GM19043 (cell line): ENCODE measurements at regions not wholly inside any gene's neighbourhood (a gene's known extent, or its start where the extent isn't known, plus 50 kb on each side); places are given as distances from the start of the nearest gene placed in this dataset.
"Not testable (repeated sequence)": the region's sequence is repeated elsewhere in the genome, so short reads cannot be mapped to it uniquely, and the experiment has no call there.

Experiments used
- ATAC-seq: cut with Tn5 transposase; IDR thresholded peaks from one replicate; pipeline ENCODE4 v1.9.1; 2021; ENCODE audit warnings: low read depth; ENCODE audit not compliant: unreplicated experiment

GRCh38 chr5:145395151-145395550, 440.0 kb downstream of the PRELID2 start:
- not testable (repeated sequence) for ATAC-seq

GRCh38 chr5:145393426-145393825, 441.7 kb downstream of the PRELID2 start:
- ATAC-seq = no peak

- ATAC-seq = no peak
These were observed 446.1 kb downstream of the PRELID2 start for GRCh38 chr5:145389047-145389446.

GRCh38 chr5:145385276-145385675, 449.9 kb downstream of the PRELID2 start:
- ATAC-seq = no peak

- no peak for ATAC-seq
These were observed 456.9 kb downstream of the PRELID2 start for GRCh38 chr5:145378226-145378625.

GRCh38 chr5:145375521-145375920, 459.6 kb downstream of the PRELID2 start:
- no peak for ATAC-seq

GRCh38 chr5:145365464-145365863, 469.7 kb downstream of the PRELID2 start:
- ATAC-seq = no peak

GRCh38 chr5:145362266-145362665, 472.9 kb downstream of the PRELID2 start:
- ATAC-seq = no peak

- ATAC-seq = no peak
These were observed 474.2 kb downstream of the PRELID2 start for GRCh38 chr5:145360936-145361335.

GRCh38 chr5:145350513-145350912, 484.6 kb downstream of the PRELID2 start:
- ATAC-seq = no peak

- ATAC-seq = no peak
These were observed 488.0 kb downstream of the PRELID2 start for GRCh38 chr5:145347026-145347616.

- no peak for ATAC-seq
These were observed 489.4 kb downstream of the PRELID2 start for GRCh38 chr5:145345511-145346287.

- ATAC-seq = no peak
These were observed 493.3 kb downstream of the PRELID2 start for GRCh38 chr5:145341842-145342241.

GRCh38 chr5:145340099-145340498, 495.0 kb downstream of the PRELID2 start:
- ATAC-seq = no peak

GRCh38 chr5:145324767-145325479, 510.2 kb downstream of the PRELID2 start:
- no peak for ATAC-seq

- no peak for ATAC-seq
These were observed 511.0 kb downstream of the PRELID2 start for GRCh38 chr5:145324101-145324500.

- peak; percentile 72 for ATAC-seq
These were observed 518.9 kb downstream of the PRELID2 start for GRCh38 chr5:145316282-145316681.

GRCh38 chr5:145307866-145308382, 527.2 kb downstream of the PRELID2 start:
- ATAC-seq = no peak

GRCh38 chr5:145295236-145295835, 539.8 kb downstream of the PRELID2 start:
- no peak for ATAC-seq

- no peak for ATAC-seq
These were observed 540.8 kb downstream of the PRELID2 start for GRCh38 chr5:145294331-145294730.

GRCh38 chr5:145293716-145294115, 541.4 kb downstream of the PRELID2 start:
- no peak for ATAC-seq
